Caco-2 (cell line): ENCODE measurements at regions not wholly inside any gene's neighbourhood (a gene's known extent, or its start where the extent isn't known, plus 50 kb on each side); places are given as distances from the start of the nearest gene placed in this dataset.

Experiments used
- BruUV-seq: library from RNA; stranded (reverse); fragments of 400-500 nt; replicated peaks from 2 replicates; lab custom pipeline; 2021; lab: Mats Ljungman, UMichigan
- CTCF ChIA-PET: fragments of 300-600 bp; sonication (Branson Sonifier 250); formaldehyde crosslinking; loops from one replicate; lab custom pipeline; 2022; ENCODE audit warnings: antibody characterized with exemption; lab: Charles Lee
- POLR2A ChIA-PET: fragments of 300-600 bp; sonication (Branson Sonifier 250); formaldehyde crosslinking; loops from one replicate; lab custom pipeline; 2022; ENCODE audit warnings: antibody characterized with exemption; lab: Charles Lee
- DNase-seq, 2 experiments: peaks; one replicate each; pipeline versions ENCODE4 v3.0.0 to v3.0.0-alpha.2; 2020 to 2022
- H3K27me3 ChIP-seq: replicated peaks from 2 replicates; pipeline ENCODE4 v1.6.0; 2011; ENCODE audit warnings: low read length; ENCODE audit not compliant: control insufficient read depth, insufficient read depth
- H3K36me3 ChIP-seq: 2 replicates; pipeline ENCODE4 v1.5.1; 2011; ENCODE audit warnings: low read length; ENCODE audit not compliant: control insufficient read depth, insufficient read depth
- H3K4me1 ChIP-seq: fragments of 250-450 bp; sonication (Bioruptor Pico); 2 replicates; pipeline ENCODE4 v1.5.1; 2020; ENCODE audit warnings: mild to moderate bottlenecking
- H3K4me3 ChIP-seq: 2 replicates; pipeline ENCODE4 v1.5.1; 2011; ENCODE audit warnings: low read depth, mild to moderate bottlenecking, control low read depth, low read length
- H3K9me3 ChIP-seq: fragments of 250-450 bp; sonication (Bioruptor Pico); 2 replicates; pipeline ENCODE4 v1.5.1; 2020; ENCODE audit warnings: mild to moderate bottlenecking, moderate library complexity
- H3K27ac Mint-ChIP-seq: one replicate; pipeline ENCODE4 v1.8.0; 2022; ENCODE audit warnings: mixed read lengths; ENCODE audit not compliant: unreplicated experiment
- H3K27me3 Mint-ChIP-seq: one replicate; pipeline ENCODE4 v1.8.0; 2022; ENCODE audit warnings: mixed read lengths; ENCODE audit not compliant: insufficient read depth, unreplicated experiment
- H3K36me3 Mint-ChIP-seq: one replicate; pipeline ENCODE4 v1.8.0; 2022; ENCODE audit warnings: mild to moderate bottlenecking, mixed read lengths; ENCODE audit not compliant: insufficient read depth, unreplicated experiment
- H3K4me1 Mint-ChIP-seq: one replicate; pipeline ENCODE4 v1.8.0; 2022; ENCODE audit warnings: low read depth, mixed read lengths; ENCODE audit not compliant: unreplicated experiment
- H3K4me3 Mint-ChIP-seq: one replicate; pipeline ENCODE4 v1.8.0; 2022; ENCODE audit warnings: mild to moderate bottlenecking, moderate library complexity, mixed read lengths; ENCODE audit not compliant: unreplicated experiment
- H3K9me3 Mint-ChIP-seq: one replicate; pipeline ENCODE4 v1.8.0; 2022; ENCODE audit warnings: mixed read lengths; ENCODE audit not compliant: unreplicated experiment
- intact Hi-C: fragments of 100-400 bp; cut with micrococcal nuclease; formaldehyde crosslinking; loops from one replicate; pipeline ENCODE4 v1.10.0; 2022; ENCODE audit not compliant: unreplicated experiment
- TF ChIP-seq, protein P1 (sequence below), 2 experiments: fragments of 200-600 bp in 1 of 2; IDR thresholded peaks; 1 replicate in 1 of 2; 2 replicates in 1 of 2; pipeline versions ENCODE4 v1.5.1 to v1.8.0; 2011 to 2022; ENCODE audit warnings: antibody characterized with exemption in 1 of 2, control low read depth in 1 of 2, inconsistent platforms in 1 of 2, low read depth in 1 of 2, low read length in 1 of 2, mild to moderate bottlenecking in 1 of 2, moderate library complexity in 1 of 2; ENCODE audit not compliant: insufficient read depth in 1 of 2, severe bottlenecking in 1 of 2, unreplicated experiment in 1 of 2

DNA sequence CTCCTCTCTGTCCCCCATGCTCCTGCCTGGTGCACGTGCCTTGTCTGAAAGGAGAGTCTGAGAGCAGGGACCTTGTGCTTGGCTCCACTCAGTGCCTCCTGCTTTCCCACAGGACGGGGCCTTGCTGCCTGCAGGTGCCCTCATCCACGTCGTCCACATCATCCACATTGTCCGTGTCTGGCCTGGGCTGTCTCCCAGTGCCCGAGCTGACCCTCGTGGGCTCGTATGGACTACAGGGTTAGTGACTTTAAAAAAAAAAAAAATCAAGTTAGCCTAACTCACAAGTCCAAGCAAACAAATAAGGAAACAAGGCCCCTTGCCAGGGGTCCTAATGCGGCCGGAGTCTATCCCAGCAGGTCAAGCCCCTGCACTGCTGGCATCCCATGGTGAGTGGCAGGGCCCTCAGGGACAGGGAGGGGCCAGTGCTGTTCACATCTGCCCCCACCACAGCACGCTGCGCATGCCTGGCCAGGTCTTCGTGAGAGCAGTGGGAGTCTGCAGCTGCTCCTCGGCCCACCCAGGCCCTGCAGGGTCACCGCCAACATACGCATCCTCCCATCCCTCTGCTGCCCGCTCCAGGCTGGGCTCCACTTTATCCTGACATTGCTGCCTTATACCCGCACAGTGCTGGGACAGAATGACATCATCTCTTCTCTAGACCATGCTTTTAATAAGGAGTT is 232.6 kb downstream of the NDUFA10 start:
- no peaks in the 10 kb centered on the region for H3K4me1 ChIP-seq
- H3K4me3 ChIP-seq, result no peak overlapping the region
- CTCF ChIA-PET, result no interaction called here
- no peaks in the 10 kb centered on the region for H3K9me3 ChIP-seq
- TF ChIP-seq, protein P1, sequence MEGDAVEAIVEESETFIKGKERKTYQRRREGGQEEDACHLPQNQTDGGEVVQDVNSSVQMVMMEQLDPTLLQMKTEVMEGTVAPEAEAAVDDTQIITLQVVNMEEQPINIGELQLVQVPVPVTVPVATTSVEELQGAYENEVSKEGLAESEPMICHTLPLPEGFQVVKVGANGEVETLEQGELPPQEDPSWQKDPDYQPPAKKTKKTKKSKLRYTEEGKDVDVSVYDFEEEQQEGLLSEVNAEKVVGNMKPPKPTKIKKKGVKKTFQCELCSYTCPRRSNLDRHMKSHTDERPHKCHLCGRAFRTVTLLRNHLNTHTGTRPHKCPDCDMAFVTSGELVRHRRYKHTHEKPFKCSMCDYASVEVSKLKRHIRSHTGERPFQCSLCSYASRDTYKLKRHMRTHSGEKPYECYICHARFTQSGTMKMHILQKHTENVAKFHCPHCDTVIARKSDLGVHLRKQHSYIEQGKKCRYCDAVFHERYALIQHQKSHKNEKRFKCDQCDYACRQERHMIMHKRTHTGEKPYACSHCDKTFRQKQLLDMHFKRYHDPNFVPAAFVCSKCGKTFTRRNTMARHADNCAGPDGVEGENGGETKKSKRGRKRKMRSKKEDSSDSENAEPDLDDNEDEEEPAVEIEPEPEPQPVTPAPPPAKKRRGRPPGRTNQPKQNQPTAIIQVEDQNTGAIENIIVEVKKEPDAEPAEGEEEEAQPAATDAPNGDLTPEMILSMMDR (IDR thresholded peaks at IDR 0.05; ENCODE audit: insufficient read depth in 1 of 2, low read depth in 1 of 2, low read length in 1 of 2, severe bottlenecking in 1 of 2, unreplicated experiment in 1 of 2), result no peak
- intact Hi-C loops, result no loop called here
- no peak for DNase-seq
- Mint-ChIP-seq H3K36me3 (no peaks in the 10 kb centered on the region), H3K4me1 (no peaks in the 10 kb centered on the region), H3K27ac (no peak overlapping the region), H3K27me3 (peaks cover 3% of the 10 kb centered on the region), H3K9me3 (peaks cover 6% of the 10 kb centered on the region), H3K4me3 (no peak overlapping the region)
- POLR2A ChIA-PET, result no interaction called here
- no peaks in the 10 kb centered on the region for H3K36me3 ChIP-seq
- H3K27me3 ChIP-seq, result no peaks in the 10 kb centered on the region
- no TSS peak for BruUV-seq

DNA sequence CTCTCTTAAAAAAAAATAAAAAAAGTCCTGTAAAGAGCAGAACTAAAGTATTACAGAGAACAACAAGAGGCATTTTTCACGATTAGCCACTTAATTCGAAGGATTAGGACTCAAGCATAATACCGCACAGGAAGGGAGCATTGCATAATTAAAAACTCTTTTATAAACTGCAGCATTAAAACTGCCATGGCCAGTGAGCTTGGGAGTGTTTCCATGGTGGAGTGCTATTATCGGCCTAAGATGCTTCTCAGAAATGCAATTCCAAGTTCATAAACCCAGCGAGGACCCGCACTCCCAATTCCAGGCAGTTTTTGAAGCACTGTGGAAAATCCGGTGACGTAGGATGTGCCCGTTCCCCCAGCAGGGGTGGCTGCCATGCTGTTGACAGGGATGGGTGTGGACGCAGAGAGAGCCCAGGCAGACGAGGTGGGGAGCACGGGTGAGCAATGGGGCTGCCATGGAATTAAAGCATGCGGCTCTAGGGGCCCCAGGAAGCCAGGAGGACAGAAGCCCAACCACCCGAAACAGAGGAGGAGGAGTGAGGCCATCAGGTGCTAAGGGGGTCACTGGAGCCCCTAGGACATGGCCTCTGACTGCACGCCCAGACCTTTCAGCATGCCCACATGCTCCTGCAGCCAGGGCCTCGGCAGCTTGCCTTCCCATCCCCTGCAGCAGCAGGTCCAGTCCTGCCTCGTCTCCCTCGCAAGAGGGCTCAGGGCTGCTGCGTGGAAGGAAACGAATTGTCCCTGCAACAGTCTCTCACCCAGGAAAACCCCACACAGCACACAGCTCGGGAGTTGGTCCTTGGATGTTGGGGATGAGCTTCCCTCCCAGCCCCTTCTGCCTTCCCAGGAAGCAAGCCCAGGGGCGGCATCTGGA is 233.4 kb downstream of the NDUFA10 start:
- DNase-seq, result no peak
- Mint-ChIP-seq H3K27ac (no peak overlapping the region), H3K36me3 (no peaks in the 10 kb centered on the region), H3K4me3 (no peak overlapping the region), H3K9me3 (peaks cover under 1% of the 10 kb centered on the region), H3K4me1 (no peaks in the 10 kb centered on the region), H3K27me3 (peaks cover 3% of the 10 kb centered on the region)
- CTCF ChIA-PET, result no interaction called here
- intact Hi-C loops, result no loop called here
- POLR2A ChIA-PET, result no interaction called here
- Histone ChIP-seq H3K4me1 (no peaks in the 10 kb centered on the region), H3K27me3 (no peaks in the 10 kb centered on the region), H3K4me3 (no peak overlapping the region), H3K36me3 (no peaks in the 10 kb centered on the region), H3K9me3 (no peaks in the 10 kb centered on the region)
- BruUV-seq, result no TSS peak
- TF ChIP-seq, protein P1 (IDR thresholded peaks at IDR 0.05; ENCODE audit: insufficient read depth in 1 of 2, low read depth in 1 of 2, low read length in 1 of 2, severe bottlenecking in 1 of 2, unreplicated experiment in 1 of 2), result no peak

DNA sequence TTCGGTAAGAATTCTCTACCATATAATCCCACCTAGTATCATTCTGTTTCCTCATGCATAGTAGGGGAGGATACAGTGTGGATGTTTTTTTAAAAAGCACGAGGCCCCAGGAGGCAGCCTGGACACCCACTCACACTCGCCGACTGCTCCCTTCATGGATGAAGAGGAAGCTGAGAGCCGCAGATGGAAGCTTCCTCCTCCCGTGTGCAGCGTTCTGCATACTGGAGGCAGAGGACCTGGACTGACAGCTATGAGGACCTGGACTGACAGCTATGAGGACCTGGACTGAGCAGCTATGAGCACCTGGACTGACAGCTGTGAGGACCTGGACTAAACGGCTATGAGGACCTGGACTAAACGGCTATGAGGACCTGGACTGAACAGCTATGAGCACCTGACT is 234.4 kb downstream of the NDUFA10 start:
- Histone ChIP-seq H3K4me3 (no peak overlapping the region), H3K9me3 (no peaks in the 10 kb centered on the region), H3K4me1 (no peaks in the 10 kb centered on the region), H3K36me3 (no peaks in the 10 kb centered on the region), H3K27me3 (no peaks in the 10 kb centered on the region)
- intact Hi-C loops, result no loop called here
- BruUV-seq, result no TSS peak
- ChIA-PET CTCF (no interaction called here), POLR2A (no interaction called here)
- H3K4me3 Mint-ChIP-seq, result no peak overlapping the region
- peaks cover 6% of the 10 kb centered on the region for H3K27me3 Mint-ChIP-seq
- H3K4me1 Mint-ChIP-seq, result no peaks in the 10 kb centered on the region
- TF ChIP-seq, protein P1 (IDR thresholded peaks at IDR 0.05; ENCODE audit: insufficient read depth in 1 of 2, low read depth in 1 of 2, low read length in 1 of 2, severe bottlenecking in 1 of 2, unreplicated experiment in 1 of 2), result no peak
- no peak overlapping the region for H3K27ac Mint-ChIP-seq
- no peaks in the 10 kb centered on the region for H3K9me3 Mint-ChIP-seq
- no peaks in the 10 kb centered on the region for H3K36me3 Mint-ChIP-seq
- DNase-seq, result no peak
